Activated CD8-positive, alpha-beta T cell treated with anti-CD3 and anti-CD28 coated beads for 36 hours (primary cell): ENCODE measurements at regions not wholly inside any gene's neighbourhood (a gene's known extent, or its start where the extent isn't known, plus 50 kb on each side); places are given as distances from the start of the nearest gene placed in this dataset.

Experiments
- ATAC-seq: fragments of 200-7000 bp; cut with Tn5 transposase; one replicate; pipeline ENCODE4 v1.10.0; 2021; ENCODE audit warnings: mild to moderate bottlenecking, moderate library complexity
- CTCF ChIA-PET: fragments of 350-600 bp; sonication (Branson Sonifier 250); formaldehyde crosslinking; loops from one replicate; lab custom pipeline; 2021; ENCODE audit warnings: antibody characterized with exemption; lab: Charles Lee
- POLR2A ChIA-PET: fragments of 350-600 bp; sonication (Branson Sonifier 250); formaldehyde crosslinking; loops from one replicate; lab custom pipeline; 2021; ENCODE audit warnings: antibody characterized with exemption; lab: Charles Lee
- DNase-seq: peaks from one replicate; pipeline ENCODE4 v3.0.0-alpha.2; 2020
- H3K27ac Mint-ChIP-seq: one replicate; pipeline ENCODE4 v1.8.0; 2021; ENCODE audit warnings: mild to moderate bottlenecking, mixed read lengths
- H3K27me3 Mint-ChIP-seq: one replicate; pipeline ENCODE4 v1.8.0; 2021; ENCODE audit warnings: mixed read lengths
- H3K36me3 Mint-ChIP-seq: one replicate; pipeline ENCODE4 v1.8.0; 2021; ENCODE audit warnings: low read depth, mixed read lengths
- H3K4me1 Mint-ChIP-seq: one replicate; pipeline ENCODE4 v1.8.0; 2021; ENCODE audit warnings: low read depth, mixed read lengths
- H3K4me3 Mint-ChIP-seq: one replicate; pipeline ENCODE4 v1.8.0; 2021; ENCODE audit warnings: mild to moderate bottlenecking, moderate library complexity, mixed read lengths
- H3K9me3 Mint-ChIP-seq: one replicate; pipeline ENCODE4 v1.8.0; 2021; ENCODE audit warnings: mixed read lengths
- intact Hi-C: fragments of 100-400 bp; cut with micrococcal nuclease; formaldehyde crosslinking; loops from one replicate; pipeline ENCODE4 v1.10.0; 2022
- TF ChIP-seq, protein P1 (sequence below): fragments of 200-600 bp; IDR thresholded peaks from one replicate; pipeline ENCODE4 v1.8.0; 2022; ENCODE audit warnings: antibody characterized with exemption, mild to moderate bottlenecking

GRCh38 chr4:176478076-176478475, 158.3 kb downstream of the SPCS3 start:
- ChIA-PET CTCF (no interaction called here), POLR2A (no interaction called here)
- Mint-ChIP-seq H3K27ac (no peak overlapping the region), H3K27me3 (no peaks in the 10 kb centered on the region), H3K9me3 (peaks cover 10% of the 10 kb centered on the region), H3K4me3 (no peak overlapping the region), H3K4me1 (peaks cover 2% of the 10 kb centered on the region), H3K36me3 (no peaks in the 10 kb centered on the region)
- intact Hi-C loops: no loop called here
- no peak for ATAC-seq
- no peak for DNase-seq
- TF ChIP-seq, protein P1, sequence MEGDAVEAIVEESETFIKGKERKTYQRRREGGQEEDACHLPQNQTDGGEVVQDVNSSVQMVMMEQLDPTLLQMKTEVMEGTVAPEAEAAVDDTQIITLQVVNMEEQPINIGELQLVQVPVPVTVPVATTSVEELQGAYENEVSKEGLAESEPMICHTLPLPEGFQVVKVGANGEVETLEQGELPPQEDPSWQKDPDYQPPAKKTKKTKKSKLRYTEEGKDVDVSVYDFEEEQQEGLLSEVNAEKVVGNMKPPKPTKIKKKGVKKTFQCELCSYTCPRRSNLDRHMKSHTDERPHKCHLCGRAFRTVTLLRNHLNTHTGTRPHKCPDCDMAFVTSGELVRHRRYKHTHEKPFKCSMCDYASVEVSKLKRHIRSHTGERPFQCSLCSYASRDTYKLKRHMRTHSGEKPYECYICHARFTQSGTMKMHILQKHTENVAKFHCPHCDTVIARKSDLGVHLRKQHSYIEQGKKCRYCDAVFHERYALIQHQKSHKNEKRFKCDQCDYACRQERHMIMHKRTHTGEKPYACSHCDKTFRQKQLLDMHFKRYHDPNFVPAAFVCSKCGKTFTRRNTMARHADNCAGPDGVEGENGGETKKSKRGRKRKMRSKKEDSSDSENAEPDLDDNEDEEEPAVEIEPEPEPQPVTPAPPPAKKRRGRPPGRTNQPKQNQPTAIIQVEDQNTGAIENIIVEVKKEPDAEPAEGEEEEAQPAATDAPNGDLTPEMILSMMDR: no peak

- ChIA-PET CTCF (interaction anchor here (0.6 kb wide), 2 partner anchors 14 to 1619 kb away, joined by 3 read pairs; no protein-coding TSS in a partner anchor), POLR2A (no interaction called here)
- ATAC-seq (no peak), DNase-seq (peak; percentile 2)
- Mint-ChIP-seq H3K4me1 (peaks cover 2% of the 10 kb centered on the region), H3K36me3 (no peaks in the 10 kb centered on the region), H3K9me3 (peaks cover 10% of the 10 kb centered on the region), H3K4me3 (no peak overlapping the region), H3K27me3 (no peaks in the 10 kb centered on the region), H3K27ac (no peak overlapping the region)
- intact Hi-C loops: no loop called here
- TF ChIP-seq, protein P1: no peak
Measured at GRCh38 chr4:176479767-176480166, 160.0 kb downstream of the SPCS3 start.

- peaks cover 2% of the 10 kb centered on the region for H3K4me1 Mint-ChIP-seq
- H3K36me3 Mint-ChIP-seq: no peaks in the 10 kb centered on the region
- TF ChIP-seq, protein P1: no peak
- ChIA-PET CTCF (no interaction called here), POLR2A (no interaction called here)
- H3K27ac Mint-ChIP-seq: no peak overlapping the region
- H3K27me3 Mint-ChIP-seq: no peaks in the 10 kb centered on the region
- intact Hi-C loops: no loop called here
- DNase-seq (no peak), ATAC-seq (no peak)
- no peak overlapping the region for H3K4me3 Mint-ChIP-seq
- peaks cover 6% of the 10 kb centered on the region for H3K9me3 Mint-ChIP-seq
Measured at GRCh38 chr4:176482972-176483371, 163.2 kb downstream of the SPCS3 start.

- intact Hi-C loops: no loop called here
- no peaks in the 10 kb centered on the region for H3K27me3 Mint-ChIP-seq
- CTCF ChIA-PET: no interaction called here
- DNase-seq (no peak), ATAC-seq (no peak)
- H3K4me3 Mint-ChIP-seq: no peak overlapping the region
- POLR2A ChIA-PET: no interaction called here
- H3K9me3 Mint-ChIP-seq: peaks cover 2% of the 10 kb centered on the region
- peaks cover 2% of the 10 kb centered on the region for H3K4me1 Mint-ChIP-seq
- TF ChIP-seq, protein P1: no peak
- H3K27ac Mint-ChIP-seq: no peak overlapping the region
- no peaks in the 10 kb centered on the region for H3K36me3 Mint-ChIP-seq
Measured at GRCh38 chr4:176484301-176484984, 164.7 kb downstream of the SPCS3 start.

- no peak overlapping the region for H3K4me3 Mint-ChIP-seq
- ATAC-seq: no peak
- ChIA-PET POLR2A (no interaction called here), CTCF (no interaction called here)
- intact Hi-C loops: no loop called here
- no peak for DNase-seq
- H3K36me3 Mint-ChIP-seq: no peaks in the 10 kb centered on the region
- H3K27me3 Mint-ChIP-seq: no peaks in the 10 kb centered on the region
- no peaks in the 10 kb centered on the region for H3K9me3 Mint-ChIP-seq
- H3K27ac Mint-ChIP-seq: no peak overlapping the region
- H3K4me1 Mint-ChIP-seq: peaks cover 3% of the 10 kb centered on the region
- TF ChIP-seq, protein P1: no peak
Measured at GRCh38 chr4:176489001-176489400, 169.2 kb downstream of the SPCS3 start.
